HG02798 (cell line): ENCODE measurements at regions not wholly inside any gene's neighbourhood (a gene's known extent, or its start where the extent isn't known, plus 50 kb on each side); places are given as distances from the start of the nearest gene placed in this dataset.
"Not testable (repeated sequence)": the region's sequence is repeated elsewhere in the genome, so short reads cannot be mapped to it uniquely, and the experiment has no call there.

Experiments used
- ATAC-seq: cut with Tn5 transposase; IDR thresholded peaks from one replicate; pipeline ENCODE4 v1.9.1; 2021; ENCODE audit warnings: mild to moderate bottlenecking; ENCODE audit not compliant: unreplicated experiment, poor library complexity

DNA sequence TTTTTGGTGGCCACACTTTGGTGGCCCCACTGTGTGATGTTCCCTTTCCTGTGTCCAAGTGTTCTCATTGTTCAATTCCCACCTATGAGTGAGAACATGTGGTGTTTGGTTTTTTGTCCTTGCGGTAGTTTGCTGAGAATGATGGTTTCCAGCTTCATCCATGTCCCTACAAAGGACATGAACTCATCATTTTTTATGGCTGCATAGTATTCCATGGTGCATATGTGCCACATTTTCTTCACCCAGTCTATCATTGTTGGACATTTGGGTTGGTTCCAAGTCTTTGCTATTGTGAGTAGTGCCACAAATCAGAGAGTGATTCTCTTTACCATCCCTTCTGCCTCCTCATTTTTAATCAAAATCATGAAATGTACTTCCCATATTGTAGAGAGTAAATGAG, 114.0 kb upstream of the NR2F2 start:
- ATAC-seq: not testable (repeated sequence)

DNA sequence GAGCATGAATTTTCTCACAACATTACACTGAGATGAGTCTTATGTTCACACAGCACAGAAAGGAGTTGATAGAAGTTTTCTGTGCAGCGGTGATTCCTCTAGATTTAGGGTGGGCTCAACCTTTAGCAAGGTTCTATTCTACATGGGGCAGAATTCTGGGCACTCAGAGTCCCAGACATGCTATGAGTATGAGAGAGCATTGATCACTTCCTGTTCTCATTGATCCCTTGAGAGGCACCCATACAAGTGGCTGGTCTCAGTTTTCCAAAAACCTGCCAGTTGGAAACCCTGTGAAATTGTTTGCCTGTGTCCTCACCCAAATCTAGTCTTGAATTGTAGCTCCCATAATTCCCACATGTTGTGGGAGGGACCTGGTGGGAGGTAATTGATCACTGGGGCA, 112.5 kb upstream of the NR2F2 start:
- no peak for ATAC-seq

DNA sequence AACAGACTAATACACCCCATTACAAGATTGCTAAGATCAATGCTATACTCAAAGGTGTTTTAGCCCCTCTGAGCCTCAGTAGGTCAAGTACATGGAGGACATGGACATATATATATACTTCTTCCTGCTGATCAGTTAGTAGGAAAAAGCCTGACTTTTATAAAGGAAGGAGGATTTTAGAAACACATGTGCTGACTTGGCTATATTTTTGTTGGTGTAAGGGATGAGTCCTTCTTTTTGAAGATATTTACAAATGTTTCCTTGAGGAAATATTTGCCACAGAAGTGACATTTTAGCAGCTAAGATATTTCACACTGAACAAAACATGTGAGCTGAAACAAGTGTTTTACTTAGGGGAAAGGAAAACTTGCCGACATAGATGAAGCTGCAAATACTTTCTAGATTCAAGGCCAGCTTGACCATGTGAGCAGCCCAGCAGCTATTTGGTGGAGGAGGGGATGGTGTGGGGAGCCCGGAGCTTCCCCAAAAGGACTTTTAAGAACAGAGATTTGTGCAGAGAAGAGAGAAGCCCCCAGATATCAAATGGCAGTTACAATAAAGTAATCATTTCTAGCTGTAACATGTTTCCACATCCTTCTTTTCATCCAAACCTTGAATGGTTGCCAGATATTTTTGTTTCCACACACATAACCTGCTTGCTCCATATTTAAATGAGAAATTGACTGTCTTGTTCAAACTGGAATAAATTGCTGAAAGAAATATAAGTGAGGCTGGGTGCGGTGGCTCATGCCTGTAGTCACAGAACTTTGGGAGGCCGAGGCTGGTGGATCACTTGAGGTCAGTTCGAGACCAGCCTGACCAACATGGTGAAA, 111.7 kb upstream of the NR2F2 start:
- ATAC-seq: no peak

DNA sequence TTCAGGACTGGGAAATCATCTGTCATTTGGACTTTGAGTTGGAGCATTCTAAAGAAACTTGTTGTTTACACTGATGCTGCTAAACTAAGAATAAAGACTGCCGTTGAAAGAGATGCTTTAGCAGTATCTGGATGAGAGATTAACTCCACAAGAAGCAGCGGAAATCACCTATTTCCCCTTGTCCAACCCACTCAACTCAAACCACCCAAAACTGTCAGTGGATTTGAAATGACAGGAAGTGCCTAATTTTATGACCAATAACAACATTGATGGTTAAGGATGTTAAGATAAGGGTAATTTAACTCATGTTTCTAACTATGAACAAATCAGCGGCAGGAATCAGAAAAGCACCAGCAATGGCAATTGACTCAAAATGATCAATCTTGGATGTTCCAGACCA, 110.8 kb upstream of the NR2F2 start:
- no peak for ATAC-seq

DNA sequence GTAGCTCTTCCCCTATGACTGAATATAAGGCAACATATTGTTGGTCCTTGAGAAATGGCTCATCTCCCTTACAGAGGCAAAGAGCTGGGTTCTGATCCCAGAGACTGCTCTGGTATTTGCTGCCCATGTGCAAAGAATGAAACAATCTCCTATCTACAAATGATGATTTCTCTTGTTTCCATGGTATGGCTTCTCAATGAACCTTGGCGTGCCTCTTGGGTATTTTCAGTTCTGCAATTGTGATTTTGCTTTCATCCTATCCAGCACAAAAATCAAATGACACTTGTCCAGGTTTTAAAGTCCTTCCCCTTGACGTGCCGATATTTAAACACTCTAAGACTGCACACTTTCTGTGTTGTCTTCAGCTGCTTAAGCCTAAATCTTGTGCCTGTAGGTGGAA, 109.8 kb upstream of the NR2F2 start:
- no peak for ATAC-seq

DNA sequence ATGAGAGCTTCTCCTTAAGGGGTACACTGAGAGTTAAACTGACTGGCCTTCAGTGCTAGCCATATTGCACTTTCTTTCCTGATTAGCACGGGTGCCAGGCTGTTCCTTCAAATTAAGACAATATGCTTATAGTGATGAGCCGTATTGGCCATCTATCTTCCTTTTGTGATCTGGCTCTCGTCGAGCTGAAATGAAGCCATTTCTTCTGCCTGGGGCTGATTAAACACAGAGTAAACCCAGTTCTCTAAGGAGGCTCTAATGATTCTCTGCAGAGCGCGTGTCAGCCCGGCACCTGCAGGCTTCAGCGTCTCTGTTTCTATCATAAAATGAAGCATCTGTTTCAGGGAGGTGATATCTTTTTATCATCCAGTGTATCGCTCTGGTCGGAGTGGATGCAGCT, 107.5 kb upstream of the NR2F2 start:
- no peak for ATAC-seq

DNA sequence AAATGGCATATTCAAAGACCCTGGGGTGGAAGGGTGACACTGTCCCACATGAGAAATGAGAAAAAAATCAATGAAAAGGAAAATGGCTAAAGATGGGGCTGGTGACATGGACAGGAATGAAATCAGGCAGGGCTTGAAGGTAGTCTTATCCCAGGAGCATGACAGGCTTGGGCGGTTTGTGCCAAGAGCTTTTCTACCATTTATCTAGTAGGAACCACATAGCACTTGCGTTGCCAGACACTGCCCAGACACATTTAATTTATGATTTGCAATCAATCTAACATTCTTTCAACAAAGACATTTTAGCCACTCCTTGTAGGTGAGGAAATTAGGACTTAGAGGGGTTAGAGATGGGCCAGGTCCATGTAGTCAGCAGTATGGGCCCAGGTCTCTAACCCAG, 106.6 kb upstream of the NR2F2 start:
- no peak for ATAC-seq

DNA sequence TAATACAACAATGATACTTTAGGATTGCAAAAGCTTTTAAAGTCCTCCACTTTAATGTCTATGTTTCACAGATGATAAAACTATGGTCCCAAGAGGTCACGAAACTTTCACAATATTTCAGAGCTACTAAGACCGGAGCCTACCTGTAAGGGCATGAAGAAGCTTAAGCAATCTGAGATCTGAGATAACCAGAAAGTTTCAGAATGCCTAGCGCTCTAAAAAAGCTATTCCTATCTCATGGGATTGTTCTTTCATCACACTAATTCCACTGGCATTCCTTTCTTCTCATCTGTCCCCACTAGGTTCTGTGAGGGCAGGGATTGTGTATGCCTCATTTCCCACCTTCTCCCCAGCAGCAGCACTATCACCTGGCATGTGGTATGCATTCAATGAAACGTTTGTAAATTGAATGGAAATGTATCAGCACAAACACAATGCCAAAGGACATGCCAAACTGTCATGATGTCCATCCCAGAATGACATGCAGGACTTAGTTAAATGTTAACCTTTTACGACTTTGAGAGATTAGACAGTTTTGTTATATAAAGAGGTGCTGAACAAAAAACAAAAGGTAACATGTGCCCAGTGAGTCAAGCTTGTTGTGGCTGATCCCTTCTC, 104.7 kb upstream of the NR2F2 start:
- ATAC-seq: no peak

DNA sequence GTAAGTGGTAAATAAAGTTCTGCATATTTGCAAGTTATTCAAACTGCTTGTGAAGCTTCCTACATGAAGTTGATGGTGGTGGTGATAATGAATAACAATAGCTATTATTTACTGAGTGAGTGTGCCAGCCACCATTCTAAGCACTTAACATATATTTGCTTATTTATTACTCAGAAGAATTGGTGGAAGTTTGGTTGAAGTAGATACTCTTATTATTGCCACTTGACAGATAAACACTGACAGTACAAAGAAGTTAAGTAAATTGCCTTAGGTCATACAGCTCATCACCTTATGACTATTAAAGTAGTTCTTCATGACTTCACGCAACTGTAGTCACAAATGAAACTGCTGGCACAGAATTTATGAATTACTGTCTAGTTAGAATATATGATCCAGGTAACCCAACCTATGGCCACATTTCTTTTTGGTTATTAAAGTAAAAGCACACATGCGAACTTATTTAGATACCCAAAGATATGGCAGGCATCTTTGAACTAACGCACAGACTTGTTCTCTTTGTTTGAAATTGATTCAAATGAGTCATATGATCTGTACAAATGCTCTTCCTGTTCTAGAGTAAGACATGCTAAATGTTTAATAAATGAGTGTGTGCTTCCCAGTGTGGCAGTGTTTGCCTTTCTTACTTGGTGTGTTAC, 99.8 kb upstream of the NR2F2 start:
- ATAC-seq: no peak

DNA sequence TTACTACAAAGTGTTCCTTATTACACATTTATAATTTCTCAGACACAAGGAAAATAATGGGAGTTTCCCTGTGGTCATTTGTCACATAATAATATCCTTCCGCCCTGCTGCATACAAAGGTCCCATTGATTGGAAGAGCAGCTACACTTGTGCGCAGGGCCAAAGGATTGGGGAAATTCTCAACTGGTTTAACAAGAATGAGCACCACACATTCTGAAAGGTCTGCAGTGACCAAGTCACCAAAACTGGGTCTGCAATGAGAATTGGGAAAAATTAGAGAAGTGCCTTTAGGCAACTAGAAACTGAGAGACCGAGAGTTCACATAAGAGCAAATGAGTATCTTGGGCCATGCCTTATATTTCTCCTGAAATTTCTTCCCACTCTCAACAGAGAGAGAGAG, 98.2 kb upstream of the NR2F2 start:
- no peak for ATAC-seq

DNA sequence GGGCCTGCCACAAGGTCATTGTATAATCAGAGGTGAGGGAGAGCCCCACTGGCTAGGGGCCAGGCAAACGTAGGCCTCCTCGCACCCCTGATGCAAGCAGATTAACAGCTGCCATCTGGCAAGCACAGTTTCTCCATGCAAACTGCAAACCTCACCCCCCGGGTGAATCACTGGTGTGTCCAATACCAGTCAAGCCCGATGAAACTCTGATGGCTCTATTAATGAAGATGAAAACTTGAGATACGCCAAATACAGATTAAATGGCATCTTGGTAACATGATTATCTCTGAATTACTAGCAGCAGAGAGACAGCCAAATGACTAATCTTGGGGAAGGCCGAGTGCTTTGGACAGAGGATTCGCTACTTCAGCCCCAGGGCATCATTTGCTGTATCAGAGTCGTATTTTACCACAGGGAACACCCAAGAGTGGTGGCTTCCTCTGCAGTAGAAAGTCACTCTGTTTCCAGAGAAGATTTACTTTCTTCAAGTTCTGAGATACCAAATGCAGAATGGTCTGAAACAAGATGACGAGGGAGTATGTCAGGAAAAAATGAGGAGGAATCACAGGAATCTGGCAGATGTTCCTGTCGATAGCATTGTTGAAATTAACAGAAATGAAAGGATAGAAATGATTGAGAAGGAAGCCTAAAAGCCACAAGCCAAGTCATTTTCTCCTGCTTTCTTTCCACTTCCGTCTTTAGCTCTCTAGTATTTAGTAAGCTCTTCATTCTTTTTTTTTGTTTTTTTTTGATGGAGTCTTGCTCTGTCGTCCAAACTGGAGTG, 96.2 kb upstream of the NR2F2 start:
- ATAC-seq: peak; percentile 49

DNA sequence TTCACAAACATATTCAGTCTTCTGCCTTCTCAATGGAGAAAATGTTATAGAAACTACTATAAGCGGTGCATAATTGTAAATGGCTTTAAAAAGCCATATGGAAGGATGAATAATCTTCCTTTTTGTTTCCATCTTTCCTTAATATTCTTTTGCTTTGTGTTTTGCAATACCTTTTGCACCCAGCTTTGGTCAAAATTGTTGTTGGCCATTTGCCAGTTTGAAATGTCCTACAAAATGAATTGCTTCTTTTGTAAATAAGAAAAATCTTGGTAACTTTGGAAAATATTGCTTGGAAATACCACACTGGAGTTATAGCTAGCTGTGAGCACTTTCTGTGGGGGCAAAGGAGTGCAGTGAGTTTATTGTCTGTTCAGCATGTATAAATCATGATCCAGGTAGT, 93.5 kb upstream of the NR2F2 start:
- ATAC-seq: no peak

DNA sequence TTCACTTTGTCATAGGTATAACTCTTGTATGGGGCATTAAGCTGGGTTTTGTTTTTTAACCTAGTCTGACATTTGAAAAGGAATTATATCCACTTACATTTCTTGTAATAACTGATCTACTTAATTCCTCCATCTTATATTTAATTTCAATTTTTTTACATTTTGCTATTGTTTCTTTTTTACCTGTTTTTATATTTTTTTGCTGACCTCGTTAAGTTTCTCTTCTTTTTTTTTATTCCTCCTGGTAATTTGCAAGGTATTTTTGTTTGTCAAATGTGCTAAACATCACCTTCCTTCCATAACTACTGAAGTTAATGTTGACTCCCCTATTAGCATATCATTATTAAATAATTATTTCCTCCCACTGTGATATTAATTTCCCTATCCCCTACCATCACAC, 87.7 kb upstream of the NR2F2 start:
- ATAC-seq: no peak

DNA sequence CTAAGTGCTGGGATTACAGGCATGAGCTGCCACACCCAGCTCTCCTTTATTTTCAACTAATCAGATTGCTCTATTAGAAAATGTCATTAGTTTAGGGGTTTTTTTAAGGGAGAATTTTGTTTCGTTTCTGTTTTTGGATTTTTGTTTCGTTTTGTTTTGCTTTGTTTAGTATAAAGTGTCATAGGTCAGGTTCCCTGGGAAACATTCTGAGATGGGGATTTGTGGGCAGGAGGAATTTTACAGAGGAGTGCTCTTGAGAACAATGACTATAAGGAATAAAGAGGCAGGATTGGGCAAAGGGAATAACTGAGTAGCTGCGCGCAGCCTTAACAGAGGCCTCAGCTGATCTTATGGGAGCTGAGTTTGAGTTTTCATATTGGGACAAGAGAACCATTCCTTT, 86.8 kb upstream of the NR2F2 start:
- ATAC-seq: no peak

DNA sequence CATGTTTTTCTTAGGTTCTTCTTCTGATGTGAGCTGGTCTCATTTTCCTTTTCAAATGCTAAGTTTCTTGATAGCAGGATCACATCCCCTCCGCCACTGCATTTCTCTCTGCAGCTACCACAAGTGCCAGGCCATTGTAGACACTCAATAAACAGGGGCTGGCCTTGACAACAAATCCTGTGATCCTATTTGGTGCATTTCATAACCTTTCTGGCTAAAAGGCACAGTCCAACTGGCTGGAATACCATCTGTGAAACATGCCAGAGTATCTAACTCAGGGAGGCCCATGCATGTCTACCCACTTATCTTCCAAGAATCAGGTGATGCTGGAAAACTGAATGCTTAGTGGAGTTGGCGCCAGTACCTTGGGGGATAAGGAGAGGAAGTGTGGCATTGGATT, 85.2 kb upstream of the NR2F2 start:
- ATAC-seq: no peak

DNA sequence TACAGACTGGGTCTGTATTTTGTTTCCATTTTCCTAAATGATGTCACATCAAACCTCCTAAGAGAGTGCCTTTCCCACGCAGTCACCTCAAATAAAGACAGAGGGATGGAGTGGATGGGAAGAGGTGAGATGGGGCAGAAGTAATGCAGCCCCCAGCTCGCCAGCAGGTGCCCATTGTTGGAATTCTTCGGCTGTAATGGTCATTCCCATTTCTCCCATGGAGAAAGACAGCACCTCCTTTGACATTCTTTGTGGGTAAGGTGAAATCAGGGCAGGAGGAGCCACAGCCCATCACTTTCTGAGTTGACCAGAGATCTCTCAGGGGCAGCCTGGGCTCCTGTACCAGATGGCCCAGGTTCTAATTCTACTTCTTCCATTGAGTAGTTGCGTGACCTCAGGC, 84.4 kb upstream of the NR2F2 start:
- ATAC-seq: no peak

DNA sequence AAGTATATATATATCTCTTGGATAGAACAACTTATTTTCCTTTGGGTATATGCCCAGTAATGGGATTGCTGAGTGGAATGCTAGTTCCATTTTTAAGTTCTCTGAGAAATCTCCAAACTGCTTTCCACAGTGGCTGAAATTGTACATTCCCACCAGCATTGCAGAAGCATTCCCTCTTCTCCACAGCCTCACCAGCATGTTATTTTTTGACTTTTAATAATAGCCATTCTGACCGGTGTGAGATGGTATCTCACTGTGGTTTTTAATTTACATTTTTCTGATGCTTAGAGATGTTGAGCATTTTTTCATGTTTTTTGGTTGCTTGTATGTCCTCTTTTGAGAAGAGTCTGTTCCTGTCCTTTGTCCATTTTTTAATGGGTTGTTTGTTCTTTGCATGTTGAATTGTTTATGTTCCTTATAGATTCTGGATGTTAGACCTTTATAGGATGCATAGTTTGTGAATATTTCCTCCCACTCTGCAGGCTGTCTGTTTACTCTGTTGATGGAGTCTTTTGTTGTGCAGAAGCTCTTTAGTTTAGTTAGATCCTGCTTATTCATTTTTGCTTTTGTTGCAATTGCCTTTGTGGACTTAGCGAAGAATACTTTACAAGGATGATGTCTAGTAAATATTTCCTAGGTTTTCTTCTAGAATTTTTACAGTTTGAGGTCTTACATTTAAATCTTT, 82.7 kb upstream of the NR2F2 start:
- ATAC-seq: no peak

DNA sequence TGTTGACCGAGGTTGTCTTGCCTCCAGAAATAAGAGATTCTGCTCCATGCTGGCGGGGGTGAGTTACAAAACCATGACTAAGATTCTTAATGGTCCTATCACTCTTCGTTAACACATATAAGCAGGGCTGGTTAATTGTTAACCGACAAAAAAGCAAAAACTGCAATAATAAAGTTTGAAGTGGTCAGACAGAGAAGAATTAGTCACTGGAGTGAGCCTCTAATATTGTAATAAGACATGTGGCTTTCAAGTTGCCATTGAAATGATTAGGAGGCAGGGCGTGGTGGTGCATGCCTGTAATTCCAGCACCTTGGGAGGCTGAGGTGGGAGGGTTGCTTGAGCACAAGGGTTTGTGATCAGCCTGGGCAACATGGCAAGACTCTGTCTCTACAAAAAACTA, 78.4 kb upstream of the NR2F2 start:
- no peak for ATAC-seq

DNA sequence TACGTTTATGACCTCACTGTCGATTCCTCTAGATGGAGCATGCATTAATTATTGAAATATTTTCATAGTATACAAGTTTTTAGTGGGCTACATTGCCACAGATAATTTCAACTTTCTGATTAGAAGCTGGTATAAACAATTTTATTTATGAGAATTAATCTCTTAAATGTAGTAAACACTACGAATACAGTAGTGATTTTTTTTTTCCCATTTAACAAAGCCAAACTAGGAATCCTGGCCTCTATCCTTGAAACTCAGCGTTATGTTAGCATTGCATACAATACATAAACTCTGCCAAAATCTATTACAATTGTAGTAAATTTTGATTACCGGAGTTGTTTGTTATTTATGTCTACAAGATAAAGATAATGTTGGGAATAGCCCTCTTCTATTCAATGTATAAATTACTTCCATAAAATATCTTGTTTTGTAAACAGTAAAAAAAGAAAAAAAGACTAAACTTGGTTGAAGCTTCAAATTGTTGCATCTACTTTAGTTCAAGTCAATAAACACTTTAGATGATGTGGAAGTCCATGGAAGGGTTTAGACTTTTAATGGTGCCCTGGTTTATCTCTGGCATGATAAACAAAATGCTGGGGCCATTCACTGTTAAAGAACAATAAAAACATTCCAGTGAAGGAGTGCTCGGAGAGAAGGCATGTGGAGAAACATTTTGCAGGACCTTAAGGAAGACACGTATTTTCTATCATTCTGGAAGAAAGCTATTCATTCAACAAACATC, 77.3 kb upstream of the NR2F2 start:
- ATAC-seq: no peak

DNA sequence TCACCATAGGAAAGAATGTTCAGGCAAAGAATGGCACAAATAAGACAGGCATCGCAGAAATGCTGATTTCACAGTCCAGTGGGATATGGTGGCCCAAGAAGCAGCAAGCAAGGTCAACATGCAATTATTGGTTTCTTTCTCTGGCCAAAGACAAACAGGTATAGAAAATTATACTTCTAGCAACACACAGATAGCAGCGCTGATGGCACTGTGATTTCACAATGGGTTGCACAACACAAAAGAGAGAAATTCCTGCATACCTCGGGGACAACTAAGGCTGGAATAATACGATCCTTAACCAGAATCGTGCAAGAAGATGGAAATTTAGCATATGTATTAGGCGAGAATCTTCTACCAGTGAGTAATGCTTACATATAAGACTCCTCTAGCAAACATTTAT, 76.3 kb upstream of the NR2F2 start:
- ATAC-seq: no peak
